Hematopoietic multipotent progenitor cell treated with erythropoietin and hydrocortisone succinate and interleukin-3 and kit ligand, for 4 days (in vitro differentiated cells): ENCODE measurements at regions not wholly inside any gene's neighbourhood (a gene's known extent, or its start where the extent isn't known, plus 50 kb on each side); places are given as distances from the start of the nearest gene placed in this dataset.
"Not testable (repeated sequence)": the region's sequence is repeated elsewhere in the genome, so short reads cannot be mapped to it uniquely, and the experiment has no call there.

Experiments used
- DNase-seq: peaks from one replicate; pipeline ENCODE4 v3.0.0-alpha.2; 2015

DNA sequence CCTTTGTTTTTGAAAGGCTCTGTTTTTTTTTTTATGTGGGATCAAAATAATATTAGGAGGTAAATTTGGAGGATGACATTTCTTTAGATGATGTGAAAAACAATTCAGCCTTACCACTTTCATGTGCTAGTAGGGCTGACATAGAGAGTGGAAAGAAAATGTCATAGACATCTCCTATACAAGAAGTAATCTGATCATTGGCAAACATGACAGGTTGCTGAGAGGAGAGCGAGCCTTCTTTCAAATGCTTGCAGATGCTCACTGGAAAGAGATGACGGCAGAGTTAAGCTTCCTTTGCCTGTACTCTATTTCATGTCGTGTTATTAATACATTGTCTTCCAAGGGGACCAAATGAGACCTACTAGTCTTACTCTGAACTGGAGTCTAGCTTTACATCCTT is 160.1 kb upstream of the DAP start:
- DNase-seq, result no peak

DNA sequence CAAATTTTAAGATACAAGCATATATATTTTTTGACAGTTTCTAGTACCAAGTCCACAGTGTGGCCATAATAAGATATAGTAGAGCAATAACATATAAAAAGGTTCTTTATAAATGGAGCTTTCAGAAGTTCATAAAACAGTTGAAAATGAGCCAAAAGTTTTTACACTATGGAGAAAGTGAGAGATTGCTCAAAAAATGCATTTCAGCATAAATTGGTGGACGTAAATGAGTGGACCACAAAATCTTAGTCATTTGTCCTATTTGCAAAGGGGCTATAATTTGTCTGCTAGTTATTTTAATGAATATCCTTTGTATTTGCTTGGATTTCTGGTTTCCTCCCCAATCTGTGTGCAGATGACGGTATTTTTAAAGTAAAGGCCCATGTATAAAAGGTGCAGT is 159.4 kb upstream of the DAP start:
- no peak for DNase-seq

DNA sequence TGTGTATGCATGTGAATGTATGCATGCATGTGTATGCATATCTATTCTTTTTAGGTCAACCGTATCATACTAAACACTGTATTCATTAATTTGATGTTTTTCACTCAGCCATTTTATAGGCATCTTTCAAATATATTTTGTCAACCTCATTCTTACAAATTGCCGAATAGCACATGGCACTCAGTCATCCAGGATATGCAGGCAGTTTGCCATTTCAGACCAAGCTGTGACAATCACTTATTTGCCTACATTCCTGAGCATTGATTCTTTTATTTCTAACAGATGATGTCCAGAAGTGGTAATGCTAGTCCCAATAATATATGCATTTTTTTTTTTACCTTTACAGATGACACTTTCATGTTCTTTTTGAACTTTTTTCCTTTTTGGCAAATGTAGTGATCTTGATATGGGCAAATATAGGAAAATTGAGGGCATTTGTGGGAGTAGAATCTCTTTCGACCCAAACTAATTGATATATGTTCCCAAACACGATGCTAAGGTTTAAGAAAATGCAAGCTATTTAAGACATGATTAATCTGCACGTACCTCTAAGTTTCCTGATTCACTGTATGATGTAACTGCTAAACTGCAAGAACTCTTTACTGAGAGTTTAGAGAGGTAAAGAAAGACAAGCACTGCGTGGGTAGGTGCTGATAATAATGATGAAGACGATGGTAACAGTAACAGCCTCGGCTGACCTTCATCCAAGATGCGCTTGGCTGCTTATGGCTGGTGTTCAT is 153.9 kb upstream of the DAP start:
- DNase-seq, result no peak

DNA sequence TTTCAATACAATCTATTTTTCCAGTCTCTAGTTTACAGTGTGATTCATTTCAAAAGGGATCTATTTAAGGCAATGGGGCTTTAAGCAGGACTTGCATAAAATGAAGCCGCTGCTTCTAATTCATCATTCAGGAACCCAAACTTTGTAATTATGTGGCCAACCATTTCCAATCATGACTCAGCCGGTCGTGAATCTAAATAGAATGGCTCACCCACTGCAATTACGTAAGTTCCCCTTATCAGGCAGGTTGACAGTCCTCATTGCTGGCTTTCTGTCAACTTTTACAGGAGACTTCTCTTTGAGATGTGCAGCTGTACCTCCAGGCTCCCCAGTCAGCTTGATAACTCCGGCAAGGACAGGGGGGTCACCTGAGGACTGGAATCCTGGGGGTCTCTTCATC is 152.8 kb upstream of the DAP start:
- DNase-seq, result peak; percentile 93

DNA sequence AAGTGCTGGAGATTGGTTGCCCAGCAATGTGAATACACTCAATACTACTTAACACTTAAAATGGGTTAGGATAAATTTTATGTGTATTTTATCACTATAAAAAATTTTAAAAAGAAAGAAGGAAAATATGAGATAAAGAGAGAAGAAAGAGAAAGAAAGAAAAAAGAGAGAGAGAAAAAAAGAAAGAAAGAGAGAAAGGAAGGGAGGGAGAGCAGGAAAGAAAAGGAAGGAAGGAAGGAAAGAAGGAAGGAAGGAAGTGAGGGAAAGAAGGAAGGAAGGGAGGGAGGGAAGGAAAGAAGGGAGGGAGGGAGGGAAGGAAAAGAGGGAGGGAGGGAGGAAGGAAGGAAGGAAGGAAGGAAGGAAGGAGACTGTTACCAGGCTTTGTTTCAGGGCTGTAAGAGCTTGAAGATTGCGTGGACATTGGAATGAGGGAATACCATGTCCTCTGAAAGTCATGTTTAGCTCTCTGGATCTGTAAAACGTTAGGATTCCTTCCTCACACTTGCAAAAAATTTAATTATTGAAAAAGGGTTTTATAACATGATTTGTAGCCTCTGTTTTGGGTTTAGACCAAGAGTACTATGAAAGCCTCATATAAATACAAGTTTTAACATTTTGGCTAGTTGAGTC is 152.3 kb upstream of the DAP start:
- DNase-seq, result no peak

GRCh38 chr5:10912435-10912834 is 151.4 kb upstream of the DAP start:
- no peak for DNase-seq

- no peak for DNase-seq
Observed at GRCh38 chr5:10910261-10910660, 149.2 kb upstream of the DAP start.

- DNase-seq, result no peak
Observed at GRCh38 chr5:10904862-10905432, 143.9 kb upstream of the DAP start.

DNA sequence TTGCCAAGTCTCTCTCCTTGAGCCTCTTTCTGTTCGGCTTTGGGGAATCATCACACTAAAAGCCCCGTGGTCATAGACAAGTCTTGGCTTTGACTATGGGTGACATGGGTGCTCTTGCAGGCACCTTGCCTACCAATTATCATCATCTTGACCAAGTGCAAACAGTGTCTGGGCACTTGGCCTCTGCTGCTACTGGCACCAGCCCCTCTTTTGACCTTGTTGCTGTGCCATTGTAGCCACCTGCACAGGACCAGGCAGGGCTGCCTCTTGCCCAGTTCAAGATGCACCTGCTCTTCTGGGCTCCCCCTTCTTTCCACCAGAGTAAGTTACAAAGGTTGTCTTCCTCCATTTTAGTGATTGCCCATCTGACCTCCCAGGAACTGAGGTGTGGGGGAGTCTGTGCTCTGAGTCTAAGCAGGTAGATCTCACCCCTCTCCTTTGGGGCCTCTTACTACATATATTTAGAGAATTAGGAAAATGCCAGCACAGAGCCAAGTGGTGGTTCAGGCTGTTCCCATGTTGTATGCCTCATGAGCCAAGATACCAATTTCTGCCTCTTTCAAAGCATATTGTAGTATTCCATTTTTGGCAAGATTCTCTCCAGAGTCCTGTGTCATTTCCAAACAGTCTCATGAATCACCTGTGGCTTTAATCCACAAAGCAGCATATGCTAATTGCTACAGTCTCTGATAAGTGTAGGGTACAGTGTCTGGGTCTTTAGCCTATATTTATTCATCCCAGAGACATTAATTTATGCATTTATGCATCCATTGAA is 142.9 kb upstream of the DAP start:
- no peak for DNase-seq

DNA sequence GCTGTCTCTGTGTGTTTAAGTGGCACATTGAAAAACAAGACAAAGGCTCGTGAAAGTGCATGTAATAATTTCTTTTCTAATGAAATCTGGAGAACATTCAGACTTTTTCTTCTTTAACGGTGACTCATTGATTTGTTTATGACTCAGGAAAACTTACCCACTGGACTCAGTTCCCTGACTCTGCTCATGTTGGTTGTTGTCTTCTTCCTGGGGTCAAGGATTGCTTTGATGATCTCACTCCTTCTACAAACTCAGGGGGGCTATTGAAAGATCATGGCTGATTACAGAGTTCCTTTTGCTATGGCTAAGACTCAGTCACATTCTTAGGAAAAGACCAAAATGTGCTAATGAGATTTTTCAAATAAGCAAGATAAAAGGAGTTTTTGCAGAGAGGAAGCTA is 141.1 kb upstream of the DAP start:
- DNase-seq, result no peak

- no peak for DNase-seq
Observed at GRCh38 chr5:10898514-10898913, 137.5 kb upstream of the DAP start.

DNA sequence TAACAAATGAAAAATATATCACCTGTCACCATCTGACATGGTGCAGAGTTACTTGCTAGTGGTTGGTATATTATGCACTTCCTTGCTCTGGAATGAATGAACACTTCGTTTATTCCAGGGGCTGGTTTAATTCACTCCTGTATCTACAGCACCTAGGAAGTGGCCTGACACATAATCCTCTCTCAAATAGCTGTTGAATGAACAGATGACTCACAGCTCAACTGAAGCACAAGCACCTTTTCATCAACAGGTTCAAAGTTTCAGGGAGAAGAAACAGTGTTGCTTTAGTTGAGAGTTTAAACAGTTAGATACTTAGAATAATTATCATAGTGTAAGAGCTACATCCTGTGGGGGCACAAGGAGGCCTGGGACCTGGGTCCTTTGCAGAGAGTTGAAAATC is 135.0 kb upstream of the DAP start:
- no peak for DNase-seq

GRCh38 chr5:10894445-10895054 is 133.5 kb upstream of the DAP start:
- DNase-seq, result no peak

GRCh38 chr5:10892911-10893215 is 131.8 kb upstream of the DAP start:
- no peak for DNase-seq

DNA sequence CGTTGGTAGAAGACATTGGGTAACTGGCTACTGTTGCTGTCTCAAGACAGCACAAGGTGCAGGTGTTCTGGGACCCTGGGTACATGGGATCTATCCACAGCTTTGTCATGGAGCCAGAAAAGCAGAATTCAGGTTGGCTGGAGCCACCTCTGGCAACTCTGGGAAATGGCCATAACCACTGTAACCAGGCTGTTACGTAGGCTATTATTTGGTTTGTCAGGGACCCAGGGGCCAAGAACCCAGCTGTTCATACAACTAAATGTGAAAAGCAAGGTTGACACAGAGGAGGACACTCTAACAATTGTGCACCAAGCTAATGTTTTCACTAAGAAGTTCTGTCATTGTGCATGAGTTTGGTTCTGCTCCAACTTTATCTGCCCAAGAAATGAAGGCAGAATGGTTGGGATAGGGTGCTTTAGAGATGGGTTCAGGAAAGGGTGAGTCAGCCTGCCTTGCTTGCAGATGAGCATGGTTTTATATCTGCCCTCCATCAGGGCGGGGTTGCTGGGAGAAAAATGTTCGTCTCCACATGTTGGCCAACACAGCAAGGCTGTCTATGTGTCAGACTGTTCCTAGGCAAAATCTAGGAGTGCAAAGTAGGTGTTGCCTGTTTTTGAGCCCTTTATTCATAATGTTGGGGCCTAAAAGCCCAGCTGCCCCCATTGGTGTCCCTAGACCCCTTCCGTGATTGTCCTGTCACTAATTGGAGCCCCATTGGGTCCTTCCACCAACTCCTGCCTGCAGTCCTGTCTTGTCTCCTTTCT is 131.3 kb upstream of the DAP start:
- peak; percentile 81 for DNase-seq

DNA sequence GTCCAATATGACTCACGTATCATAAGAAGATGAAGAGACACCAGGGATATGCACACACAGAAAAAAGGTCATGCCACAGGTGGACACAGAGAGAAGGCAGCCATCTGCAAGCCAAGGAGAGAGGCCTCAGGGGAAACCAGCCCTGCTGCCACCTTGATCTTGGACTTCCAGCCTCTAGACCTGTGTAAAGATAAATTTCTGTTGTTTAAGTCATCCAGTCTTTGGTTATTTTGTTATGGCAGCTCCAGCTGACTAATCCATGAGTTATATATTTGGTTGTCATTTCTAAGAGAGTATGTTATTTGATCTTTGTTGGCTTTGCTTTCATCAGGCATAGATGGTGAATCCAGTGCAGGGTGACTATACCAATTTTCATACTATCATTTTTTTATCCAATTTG is 130.2 kb upstream of the DAP start:
- no peak for DNase-seq

GRCh38 chr5:10886497-10886896 is 125.5 kb upstream of the DAP start:
- no peak for DNase-seq

- no peak for DNase-seq
Observed at GRCh38 chr5:10885026-10885425, 124.0 kb upstream of the DAP start.

- DNase-seq, result not testable (repeated sequence)
Observed at GRCh38 chr5:10883945-10884344, 122.9 kb upstream of the DAP start.

DNA sequence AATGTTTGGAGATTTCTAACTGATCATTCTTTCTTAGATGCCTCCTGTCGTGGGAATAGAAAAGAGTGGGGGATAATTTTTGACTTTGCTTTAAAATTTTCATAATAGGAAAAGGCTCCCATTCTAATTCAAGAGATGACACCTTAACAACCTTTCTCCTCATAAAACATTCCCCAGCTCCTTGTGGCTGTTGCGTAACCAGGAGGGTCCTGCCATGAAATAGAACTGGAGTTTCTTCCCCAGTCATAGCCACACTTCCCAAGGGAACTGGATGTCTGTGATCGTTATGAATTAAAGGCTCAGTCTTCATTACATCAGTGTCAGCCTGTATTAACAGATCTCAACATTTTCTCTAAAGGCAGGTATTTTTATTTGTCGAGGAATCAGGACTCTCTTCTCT is 119.9 kb upstream of the DAP start:
- DNase-seq, result no peak

DNA sequence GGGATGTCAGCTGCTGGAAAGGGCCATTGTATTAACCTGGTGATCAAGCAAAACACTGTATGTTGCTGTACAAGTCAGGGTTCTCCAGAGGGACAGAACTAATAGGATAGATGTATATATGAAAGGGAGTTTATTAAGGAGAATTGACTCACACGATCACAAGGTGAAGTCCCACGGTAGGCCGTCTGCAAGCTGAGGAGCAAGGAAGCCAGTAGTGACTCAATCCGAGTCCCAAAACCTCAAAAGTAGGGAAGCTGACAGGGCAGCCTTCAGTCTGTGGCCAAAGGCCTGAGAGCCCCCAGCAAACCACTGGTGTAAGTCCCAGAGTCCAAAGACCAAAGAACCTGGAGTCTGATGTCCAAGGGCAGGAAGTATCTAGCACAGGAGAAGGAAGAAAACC is 116.0 kb upstream of the DAP start:
- DNase-seq, result not testable (repeated sequence)

DNA sequence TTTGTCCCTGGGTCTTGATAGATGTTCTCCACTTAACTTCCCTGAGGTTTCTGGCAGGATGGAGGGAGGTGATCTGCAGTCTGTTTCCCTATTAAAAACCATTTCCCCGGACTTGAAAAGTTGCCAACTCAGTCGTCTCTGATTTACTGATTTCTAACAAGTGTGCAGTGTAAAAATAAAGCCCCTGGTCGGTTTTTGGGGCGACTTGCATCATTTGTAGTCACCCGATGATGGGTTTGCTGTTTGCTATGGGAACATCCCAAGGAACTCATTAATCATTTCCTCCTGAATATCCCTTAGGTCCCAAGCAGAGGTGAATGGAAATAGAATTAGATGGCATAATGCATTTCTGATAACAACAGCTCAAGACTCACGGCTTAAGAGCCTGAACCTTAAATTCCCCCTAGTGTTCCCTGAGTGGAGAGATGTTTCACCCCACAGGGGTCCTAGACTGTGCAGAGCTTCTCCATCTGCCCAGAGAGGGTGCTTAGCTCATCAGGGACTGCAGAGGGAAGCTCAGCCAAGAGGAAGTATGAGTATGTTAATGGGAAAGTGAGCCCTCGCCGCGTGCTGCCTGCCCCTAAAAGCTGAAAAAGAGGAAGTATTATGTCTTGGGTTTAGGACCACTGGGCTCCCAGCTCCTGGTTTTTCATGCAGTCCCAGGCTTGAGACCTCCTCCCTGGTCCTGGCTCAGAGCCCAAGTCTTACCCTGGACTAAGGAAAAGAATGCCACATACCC is 115.1 kb upstream of the DAP start:
- DNase-seq, result peak; percentile 71
